ENCODE measurements at regions not wholly inside any gene's neighbourhood (a gene's known extent, or its start where the extent isn't known, plus 50 kb on each side); places are given as distances from the start of the nearest gene placed in this dataset.
"Not testable (repeated sequence)": the region's sequence is repeated elsewhere in the genome, so short reads cannot be mapped to it uniquely, and the experiment has no call there.

DNA sequence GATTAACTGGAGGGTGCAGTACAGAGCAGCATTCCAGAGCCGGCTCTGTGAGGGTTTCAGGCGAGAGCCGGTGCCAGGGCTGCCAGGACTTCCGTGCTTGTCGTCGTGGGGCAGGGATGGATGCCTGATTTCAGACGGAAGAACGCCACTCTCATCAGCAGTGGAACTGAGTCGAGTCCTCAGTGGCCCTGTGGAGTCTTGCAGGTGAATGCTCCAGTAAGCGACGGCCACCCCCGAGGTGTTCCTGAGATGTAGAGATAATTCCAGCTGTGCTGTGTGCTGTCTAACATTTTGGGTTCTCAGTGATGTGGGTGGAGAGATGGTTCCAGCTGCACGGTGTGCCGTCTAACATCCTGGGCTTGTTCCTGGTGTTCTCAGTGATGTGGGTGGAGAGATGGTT, 103.1 kb upstream of the ALKAL2 start:
- WGBS, 2 donors, result 88 to 92% methylated on average over 14 of the region's 14 CpGs
- Histone ChIP-seq H3K27me3 (peaks cover 0 to 4% (median 0%) of the 10 kb centered on the region in 3 donors), H3K4me3 (no peak overlapping the region), H3K9me3 (no peaks in the 10 kb centered on the region), H3K27ac (no peak overlapping the region), H3K36me3 (no peaks in the 10 kb centered on the region), H3K4me1 (no peaks in the 10 kb centered on the region)
- no peak for DNase-seq
- TF ChIP-seq POLR2AphosphoS5 (IDR thresholded peaks at IDR 0.05) (no peak), EP300 (IDR thresholded peaks at IDR 0.05) (no peak), POLR2A (IDR thresholded peaks at IDR 0.05) (no peak)
- TF ChIP-seq, protein P1, sequence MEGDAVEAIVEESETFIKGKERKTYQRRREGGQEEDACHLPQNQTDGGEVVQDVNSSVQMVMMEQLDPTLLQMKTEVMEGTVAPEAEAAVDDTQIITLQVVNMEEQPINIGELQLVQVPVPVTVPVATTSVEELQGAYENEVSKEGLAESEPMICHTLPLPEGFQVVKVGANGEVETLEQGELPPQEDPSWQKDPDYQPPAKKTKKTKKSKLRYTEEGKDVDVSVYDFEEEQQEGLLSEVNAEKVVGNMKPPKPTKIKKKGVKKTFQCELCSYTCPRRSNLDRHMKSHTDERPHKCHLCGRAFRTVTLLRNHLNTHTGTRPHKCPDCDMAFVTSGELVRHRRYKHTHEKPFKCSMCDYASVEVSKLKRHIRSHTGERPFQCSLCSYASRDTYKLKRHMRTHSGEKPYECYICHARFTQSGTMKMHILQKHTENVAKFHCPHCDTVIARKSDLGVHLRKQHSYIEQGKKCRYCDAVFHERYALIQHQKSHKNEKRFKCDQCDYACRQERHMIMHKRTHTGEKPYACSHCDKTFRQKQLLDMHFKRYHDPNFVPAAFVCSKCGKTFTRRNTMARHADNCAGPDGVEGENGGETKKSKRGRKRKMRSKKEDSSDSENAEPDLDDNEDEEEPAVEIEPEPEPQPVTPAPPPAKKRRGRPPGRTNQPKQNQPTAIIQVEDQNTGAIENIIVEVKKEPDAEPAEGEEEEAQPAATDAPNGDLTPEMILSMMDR (IDR thresholded peaks at IDR 0.05), result no peak
- intact Hi-C loops (cut with DNase I), result no loop called here

DNA sequence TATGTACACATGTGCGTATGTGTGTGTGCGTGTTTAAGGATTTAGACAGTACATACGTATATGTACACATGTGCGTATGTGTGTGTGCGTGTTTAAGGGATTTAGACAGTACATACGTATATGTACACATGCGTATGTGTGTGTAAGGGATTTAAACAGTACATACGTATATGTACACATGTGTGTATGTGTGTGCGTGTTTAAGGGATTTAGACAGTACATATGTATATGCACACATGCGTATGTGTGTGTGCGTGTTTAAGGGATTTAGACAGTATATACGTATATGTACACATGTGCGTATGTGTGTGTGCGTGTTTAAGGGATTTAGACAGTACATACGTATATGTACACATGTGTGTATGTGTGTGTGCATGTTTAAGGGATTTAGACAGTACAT, 102.1 kb upstream of the ALKAL2 start:
- H3K36me3 ChIP-seq; H3K4me3 ChIP-seq; H3K27me3 ChIP-seq; H3K4me1 ChIP-seq; intact Hi-C loops (cut with DNase I); DNase-seq; H3K27ac ChIP-seq; H3K9me3 ChIP-seq: not testable (repeated sequence)
- WGBS, 2 donors, result 97 to 98% methylated on average over 15 of the region's 15 CpGs

DNA sequence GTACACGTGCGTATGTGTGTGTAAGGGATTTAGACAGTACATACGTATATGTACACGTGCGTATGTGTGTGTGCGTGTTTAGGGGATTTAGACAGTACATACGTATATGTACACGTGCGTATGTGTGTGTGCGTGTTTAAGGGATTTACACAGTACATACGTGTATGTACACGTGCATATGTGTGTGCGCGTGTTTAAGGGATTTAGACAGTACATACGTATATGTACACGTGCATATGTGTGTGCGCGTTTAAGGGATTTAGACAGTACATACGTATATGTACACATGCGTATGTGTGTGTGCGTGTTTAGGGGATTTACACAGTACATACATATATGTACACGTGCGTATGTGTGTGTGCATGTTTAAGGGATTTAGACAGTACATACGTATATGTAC, 100.9 kb upstream of the ALKAL2 start:
- H3K36me3 ChIP-seq; H3K4me3 ChIP-seq; H3K4me1 ChIP-seq; DNase-seq; H3K9me3 ChIP-seq; H3K27ac ChIP-seq; H3K27me3 ChIP-seq; intact Hi-C loops (cut with DNase I): not testable (repeated sequence)
- WGBS, 2 donors, result 97 to 98% methylated on average over 24 of the region's 24 CpGs

DNA sequence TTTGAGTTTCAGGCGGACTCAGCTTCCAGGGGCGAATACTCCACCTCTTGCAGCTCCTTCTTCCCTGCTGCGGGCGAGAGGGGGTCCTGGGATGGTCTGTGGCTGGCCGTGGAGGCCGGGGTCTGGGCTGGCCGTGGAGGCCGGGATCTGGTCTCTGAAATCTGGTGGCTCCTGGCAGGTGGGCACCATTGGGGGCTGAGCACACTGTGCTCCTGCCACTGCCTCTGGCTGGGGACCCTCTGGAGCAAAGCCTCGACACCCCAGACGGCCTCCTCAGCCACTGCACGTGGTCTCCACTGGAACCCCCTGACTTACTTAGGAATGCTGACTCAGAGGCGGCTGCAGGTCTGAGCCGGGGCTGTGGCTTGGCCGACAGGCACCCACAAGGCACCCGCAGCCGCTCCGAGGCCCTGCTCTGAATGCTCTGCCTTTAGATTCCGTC, 100.1 kb upstream of the ALKAL2 start:
- Histone ChIP-seq H3K27ac (no peak overlapping the region), H3K4me3 (no peak overlapping the region), H3K36me3 (no peaks in the 10 kb centered on the region), H3K27me3 (peaks cover 0 to 4% (median 0%) of the 10 kb centered on the region in 3 donors), H3K9me3 (no peaks in the 10 kb centered on the region), H3K4me1 (no peaks in the 10 kb centered on the region)
- WGBS, 2 donors, result 93 to 94% methylated on average over 18 of the region's 18 CpGs
- TF ChIP-seq EP300 (IDR thresholded peaks at IDR 0.05) (no peak), POLR2A (IDR thresholded peaks at IDR 0.05) (no peak), POLR2AphosphoS5 (IDR thresholded peaks at IDR 0.05) (no peak)
- TF ChIP-seq, protein P1 (IDR thresholded peaks at IDR 0.05), result no peak
- intact Hi-C loops (cut with DNase I), result no loop called here
- DNase-seq, result no peak

DNA sequence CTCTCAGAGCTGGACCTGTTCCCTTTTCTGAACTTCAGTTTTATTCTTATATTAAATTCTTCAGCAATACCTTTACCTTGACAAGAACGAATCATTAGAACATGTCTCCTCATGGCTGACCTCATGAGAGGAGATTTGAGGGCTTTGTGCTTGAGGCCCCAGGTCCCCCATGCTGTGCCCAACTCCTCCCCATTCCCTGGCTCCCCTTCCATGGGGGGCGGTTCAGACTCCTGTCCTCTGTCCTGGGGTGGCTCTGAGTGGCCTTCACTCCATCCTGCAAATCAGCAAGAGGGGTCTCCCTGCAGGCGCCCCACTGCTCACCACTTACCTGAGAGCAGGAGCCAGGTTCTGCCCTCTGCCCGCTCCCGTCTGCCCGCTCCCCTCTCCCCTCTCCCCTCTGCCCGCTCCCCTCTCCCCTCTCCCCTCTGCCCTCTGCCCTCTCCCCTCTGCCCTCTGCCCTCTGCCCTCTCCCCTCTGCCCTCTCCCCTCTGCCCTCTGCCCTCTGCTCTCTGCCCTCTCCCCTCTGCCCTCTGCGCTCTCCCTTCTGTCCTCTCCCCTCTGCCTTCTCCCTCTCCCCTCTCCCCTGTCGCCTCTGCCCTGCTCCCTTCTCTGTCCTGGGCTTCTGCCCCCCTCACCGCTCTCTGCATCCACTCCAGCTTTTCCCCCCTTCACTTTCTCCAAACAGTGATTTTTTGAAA, 98.7 kb upstream of the ALKAL2 start:
- WGBS, 2 donors, result 89 to 96% methylated on average over 10 of the region's 10 CpGs
- no peaks in the 10 kb centered on the region for H3K36me3 ChIP-seq
- no peak for TF ChIP-seq POLR2AphosphoS5 (IDR thresholded peaks at IDR 0.05)
- no peak for TF ChIP-seq EP300 (IDR thresholded peaks at IDR 0.05)
- TF ChIP-seq POLR2A (IDR thresholded peaks at IDR 0.05), result no peak
- TF ChIP-seq, protein P1 (IDR thresholded peaks at IDR 0.05), result no peak
- no peak overlapping the region for H3K27ac ChIP-seq
- intact Hi-C loops (cut with DNase I), result no loop called here
- DNase-seq, result no peak
- no peaks in the 10 kb centered on the region for H3K9me3 ChIP-seq
- H3K4me3 ChIP-seq, result no peak overlapping the region
- peaks cover 0 to under 1% (median 0%) of the 10 kb centered on the region in 3 donors for H3K27me3 ChIP-seq
- no peaks in the 10 kb centered on the region for H3K4me1 ChIP-seq

DNA sequence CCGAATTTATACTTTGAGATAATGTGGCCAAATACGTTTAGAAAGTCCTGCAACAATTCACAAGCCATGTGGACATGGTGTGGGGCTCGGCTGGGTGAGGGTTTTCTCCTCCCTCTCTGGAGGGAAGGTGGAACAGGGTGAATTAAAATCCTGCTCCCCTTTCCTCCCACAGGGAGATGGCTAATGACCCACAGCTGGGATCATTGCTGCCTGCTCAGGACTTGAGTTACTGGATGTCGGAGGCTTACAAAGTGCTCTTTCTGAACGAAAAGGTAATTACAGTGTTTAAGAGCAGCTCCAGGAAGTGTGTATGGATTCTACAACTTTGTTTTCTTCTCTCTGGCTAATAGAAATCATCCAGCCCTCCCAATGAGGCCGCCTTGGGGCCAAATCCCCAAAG, 97.9 kb upstream of the ALKAL2 start:
- Histone ChIP-seq H3K9me3 (no peaks in the 10 kb centered on the region), H3K4me1 (no peaks in the 10 kb centered on the region), H3K36me3 (no peaks in the 10 kb centered on the region), H3K27ac (no peak overlapping the region), H3K4me3 (no peak overlapping the region), H3K27me3 (peaks cover 0 to 4% (median 0%) of the 10 kb centered on the region in 3 donors)
- TF ChIP-seq POLR2A (IDR thresholded peaks at IDR 0.05) (no peak), POLR2AphosphoS5 (IDR thresholded peaks at IDR 0.05) (no peak), EP300 (IDR thresholded peaks at IDR 0.05) (no peak)
- TF ChIP-seq, protein P1 (IDR thresholded peaks at IDR 0.05), result no peak
- intact Hi-C loops (cut with DNase I), result no loop called here
- 75 to 81% methylated on average over 6 of the region's 6 CpGs for WGBS, 2 donors
- no peak for DNase-seq

All from sigmoid colon (tissue), 6 donors.